ENCODE measurements at regions not wholly inside any gene's neighbourhood (a gene's known extent, or its start where the extent isn't known, plus 50 kb on each side); places are given as distances from the start of the nearest gene placed in this dataset.

DNA sequence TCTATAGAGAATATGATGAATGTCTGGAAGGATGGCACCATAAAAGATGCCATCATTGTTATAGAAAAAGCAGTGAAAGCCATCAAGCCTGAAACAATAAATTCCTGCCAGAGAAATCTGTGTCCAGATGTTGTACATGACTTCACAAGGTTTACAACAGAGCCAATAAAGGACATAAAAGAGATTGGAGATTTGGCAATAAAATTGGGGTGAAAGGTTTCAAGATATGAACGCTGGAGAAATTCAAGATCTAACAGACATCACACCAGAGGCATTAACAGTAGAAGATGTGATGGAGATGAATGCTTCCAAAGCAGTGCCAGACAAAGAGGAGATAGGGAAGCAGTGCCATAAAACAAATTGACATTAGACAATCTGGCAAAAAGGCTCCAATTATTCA is 518.8 kb upstream of the ACVR2A start:
- no peak overlapping the region for H3K4me3 Mint-ChIP-seq
- H3K27ac ChIP-seq (ENCODE audit: low read length in 2 of 2): no peak overlapping the region

DNA sequence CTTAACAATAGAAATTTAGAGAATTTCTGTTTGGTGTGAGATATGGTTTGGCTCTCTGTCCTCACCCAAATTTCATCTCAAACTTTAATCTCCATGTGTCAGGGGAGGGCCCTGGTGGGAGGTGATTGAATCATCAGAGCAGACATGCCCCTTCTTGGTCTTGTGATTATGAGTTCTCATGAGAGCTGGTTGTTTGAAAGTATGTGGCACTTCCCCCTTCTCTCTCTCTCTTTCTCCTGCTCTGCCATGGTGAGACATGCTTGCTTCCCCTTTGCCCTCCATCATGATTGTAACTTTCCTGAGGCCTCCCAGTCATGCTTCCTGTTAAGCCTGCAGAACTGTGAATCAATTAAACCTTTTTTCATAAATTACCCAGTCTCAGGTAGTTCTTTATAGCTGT is 524.7 kb upstream of the ACVR2A start:
- Mint-ChIP-seq H3K4me3 (no peak overlapping the region), H3K4me1 (no peaks in the 10 kb centered on the region), H3K27ac (no peak overlapping the region), H3K27me3 (no peaks in the 10 kb centered on the region), H3K9me3 (ENCODE audit: insufficient read depth) (peaks cover 9% of the 10 kb centered on the region)
- Histone ChIP-seq H3K4me3 (ENCODE audit: control extremely low read depth in 1 of 5, extremely low read depth in 1 of 5, insufficient read depth in 1 of 5, low read depth in 2 of 5, low read length in 4 of 5) (no peak overlapping the region), H3K79me2 (ENCODE audit: control insufficient read depth, insufficient read depth, low read length) (no peaks in the 10 kb centered on the region), H3K9me3 (ENCODE audit: control extremely low read depth in 1 of 3, control insufficient read depth in 2 of 3, insufficient read depth in 1 of 3, low read length in 2 of 3) (peaks cover 0 to 23% (median 8%) of the 10 kb centered on the region in 3 donors), H4K20me1 (ENCODE audit: control insufficient read depth, insufficient read depth, low read length, poor library complexity, severe bottlenecking) (no peaks in the 10 kb centered on the region), H3K27me3 (replicated peaks in 1 of 4; ENCODE audit: control extremely low read depth in 1 of 4, control insufficient read depth in 3 of 4, insufficient read depth in 4 of 4, low read length in 3 of 4) (no peaks in the 10 kb centered on the region), H3K4me1 (ENCODE audit: control insufficient read depth in 2 of 2, insufficient read depth in 2 of 2, low read length in 2 of 2) (no peaks in the 10 kb centered on the region), H3K4me2 (replicated peaks; ENCODE audit: low read depth, low read length, poor library complexity, severe bottlenecking) (no peak overlapping the region), H2AFZ (ENCODE audit: insufficient read depth, low read depth, low read length, poor library complexity, severe bottlenecking) (no peak overlapping the region), H3K27ac (ENCODE audit: low read length in 2 of 2) (no peak overlapping the region), H3K9ac (ENCODE audit: low read length) (no peak overlapping the region), H3K36me3 (replicated peaks in 1 of 2; ENCODE audit: control extremely low read depth in 1 of 2, control insufficient read depth in 1 of 2, extremely low read depth in 1 of 2, insufficient read depth in 2 of 2, low read length in 1 of 2) (no peaks in the 10 kb centered on the region)
- CTCF ChIA-PET: no interaction called here
- intact Hi-C loops (cut with micrococcal nuclease): no loop called here
- DNase-seq (no peak), ATAC-seq (ENCODE audit: low read depth) (no peak)
- TF ChIP-seq, protein P1, sequence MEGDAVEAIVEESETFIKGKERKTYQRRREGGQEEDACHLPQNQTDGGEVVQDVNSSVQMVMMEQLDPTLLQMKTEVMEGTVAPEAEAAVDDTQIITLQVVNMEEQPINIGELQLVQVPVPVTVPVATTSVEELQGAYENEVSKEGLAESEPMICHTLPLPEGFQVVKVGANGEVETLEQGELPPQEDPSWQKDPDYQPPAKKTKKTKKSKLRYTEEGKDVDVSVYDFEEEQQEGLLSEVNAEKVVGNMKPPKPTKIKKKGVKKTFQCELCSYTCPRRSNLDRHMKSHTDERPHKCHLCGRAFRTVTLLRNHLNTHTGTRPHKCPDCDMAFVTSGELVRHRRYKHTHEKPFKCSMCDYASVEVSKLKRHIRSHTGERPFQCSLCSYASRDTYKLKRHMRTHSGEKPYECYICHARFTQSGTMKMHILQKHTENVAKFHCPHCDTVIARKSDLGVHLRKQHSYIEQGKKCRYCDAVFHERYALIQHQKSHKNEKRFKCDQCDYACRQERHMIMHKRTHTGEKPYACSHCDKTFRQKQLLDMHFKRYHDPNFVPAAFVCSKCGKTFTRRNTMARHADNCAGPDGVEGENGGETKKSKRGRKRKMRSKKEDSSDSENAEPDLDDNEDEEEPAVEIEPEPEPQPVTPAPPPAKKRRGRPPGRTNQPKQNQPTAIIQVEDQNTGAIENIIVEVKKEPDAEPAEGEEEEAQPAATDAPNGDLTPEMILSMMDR (IDR thresholded peaks at IDR 0.05): no peak
- no peak for TF ChIP-seq EZH2 (IDR thresholded peaks at IDR 0.05; ENCODE audit: borderline replicate concordance, insufficient read depth, low read depth, low read length, poor library complexity, severe bottlenecking)
- POLR2A ChIA-PET: no interaction called here

More for the DNA sequence above, 518.8 kb upstream of the ACVR2A start:
- POLR2A ChIA-PET: no interaction called here
- Histone ChIP-seq H4K20me1 (ENCODE audit: control insufficient read depth, insufficient read depth, low read length, poor library complexity, severe bottlenecking) (no peaks in the 10 kb centered on the region), H3K36me3 (replicated peaks in 1 of 2; ENCODE audit: control extremely low read depth in 1 of 2, control insufficient read depth in 1 of 2, extremely low read depth in 1 of 2, insufficient read depth in 2 of 2, low read length in 1 of 2) (no peaks in the 10 kb centered on the region), H3K9ac (ENCODE audit: low read length) (no peak overlapping the region), H3K4me2 (replicated peaks; ENCODE audit: low read depth, low read length, poor library complexity, severe bottlenecking) (no peak overlapping the region), H3K27me3 (replicated peaks in 1 of 4; ENCODE audit: control extremely low read depth in 1 of 4, control insufficient read depth in 3 of 4, insufficient read depth in 4 of 4, low read length in 3 of 4) (no peaks in the 10 kb centered on the region), H3K79me2 (ENCODE audit: control insufficient read depth, insufficient read depth, low read length) (no peaks in the 10 kb centered on the region), H3K4me3 (ENCODE audit: control extremely low read depth in 1 of 5, extremely low read depth in 1 of 5, insufficient read depth in 1 of 5, low read depth in 2 of 5, low read length in 4 of 5) (no peak overlapping the region), H2AFZ (ENCODE audit: insufficient read depth, low read depth, low read length, poor library complexity, severe bottlenecking) (no peak overlapping the region), H3K9me3 (ENCODE audit: control extremely low read depth in 1 of 3, control insufficient read depth in 2 of 3, insufficient read depth in 1 of 3, low read length in 2 of 3) (peaks cover 0 to 7% (median 5%) of the 10 kb centered on the region in 3 donors), H3K4me1 (ENCODE audit: control insufficient read depth in 2 of 2, insufficient read depth in 2 of 2, low read length in 2 of 2) (no peaks in the 10 kb centered on the region)
- no peak for ATAC-seq (ENCODE audit: low read depth)
- H3K27me3 Mint-ChIP-seq: no peaks in the 10 kb centered on the region
- DNase-seq: no peak
- peaks cover 4% of the 10 kb centered on the region for H3K4me1 Mint-ChIP-seq
- CTCF ChIA-PET: no interaction called here
- no peak for TF ChIP-seq EZH2 (IDR thresholded peaks at IDR 0.05; ENCODE audit: borderline replicate concordance, insufficient read depth, low read depth, low read length, poor library complexity, severe bottlenecking)
- TF ChIP-seq, protein P1 (IDR thresholded peaks at IDR 0.05): no peak
- H3K9me3 Mint-ChIP-seq (ENCODE audit: insufficient read depth): no peaks in the 10 kb centered on the region
- H3K27ac Mint-ChIP-seq: no peak overlapping the region
- no CpG with 5 or more reads among the region's 1 CpG for WGBS (ENCODE audit: insufficient coverage)
- intact Hi-C loops (cut with micrococcal nuclease): no loop called here
